ENCODE measurements at regions not wholly inside any gene's neighbourhood (a gene's known extent, or its start where the extent isn't known, plus 50 kb on each side); places are given as distances from the start of the nearest gene placed in this dataset.

DNA sequence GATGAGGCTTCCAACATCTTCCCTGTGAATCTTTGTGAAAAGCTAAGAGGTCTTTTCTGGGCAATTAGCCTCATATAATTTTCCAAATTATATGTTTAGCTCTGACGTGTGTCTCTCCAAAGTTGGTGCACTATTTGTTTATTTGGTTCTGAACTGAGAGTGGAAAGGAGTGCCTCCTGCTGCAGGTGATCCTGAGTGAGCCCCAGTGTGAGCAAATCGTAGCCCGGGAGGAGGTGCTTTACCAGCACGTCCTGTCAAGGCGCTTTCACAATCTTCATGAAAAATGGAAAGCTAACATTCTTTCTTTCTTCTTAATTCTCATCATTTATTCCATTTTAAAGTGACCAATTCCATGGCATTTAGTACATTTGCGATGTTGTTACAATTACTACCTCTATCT, 231.9 kb downstream of the BMP2 start:
- TF ChIP-seq, protein P1, sequence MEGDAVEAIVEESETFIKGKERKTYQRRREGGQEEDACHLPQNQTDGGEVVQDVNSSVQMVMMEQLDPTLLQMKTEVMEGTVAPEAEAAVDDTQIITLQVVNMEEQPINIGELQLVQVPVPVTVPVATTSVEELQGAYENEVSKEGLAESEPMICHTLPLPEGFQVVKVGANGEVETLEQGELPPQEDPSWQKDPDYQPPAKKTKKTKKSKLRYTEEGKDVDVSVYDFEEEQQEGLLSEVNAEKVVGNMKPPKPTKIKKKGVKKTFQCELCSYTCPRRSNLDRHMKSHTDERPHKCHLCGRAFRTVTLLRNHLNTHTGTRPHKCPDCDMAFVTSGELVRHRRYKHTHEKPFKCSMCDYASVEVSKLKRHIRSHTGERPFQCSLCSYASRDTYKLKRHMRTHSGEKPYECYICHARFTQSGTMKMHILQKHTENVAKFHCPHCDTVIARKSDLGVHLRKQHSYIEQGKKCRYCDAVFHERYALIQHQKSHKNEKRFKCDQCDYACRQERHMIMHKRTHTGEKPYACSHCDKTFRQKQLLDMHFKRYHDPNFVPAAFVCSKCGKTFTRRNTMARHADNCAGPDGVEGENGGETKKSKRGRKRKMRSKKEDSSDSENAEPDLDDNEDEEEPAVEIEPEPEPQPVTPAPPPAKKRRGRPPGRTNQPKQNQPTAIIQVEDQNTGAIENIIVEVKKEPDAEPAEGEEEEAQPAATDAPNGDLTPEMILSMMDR (IDR thresholded peaks at IDR 0.05; ENCODE audit: control insufficient read depth, insufficient read depth, low read depth, low read length, missing control alignments) = no peak
- no peak for DNase-seq (ENCODE audit: low read depth)
- H3K4me3 ChIP-seq (ENCODE audit: control insufficient read depth, low read depth, low read length) = no peak overlapping the region

DNA sequence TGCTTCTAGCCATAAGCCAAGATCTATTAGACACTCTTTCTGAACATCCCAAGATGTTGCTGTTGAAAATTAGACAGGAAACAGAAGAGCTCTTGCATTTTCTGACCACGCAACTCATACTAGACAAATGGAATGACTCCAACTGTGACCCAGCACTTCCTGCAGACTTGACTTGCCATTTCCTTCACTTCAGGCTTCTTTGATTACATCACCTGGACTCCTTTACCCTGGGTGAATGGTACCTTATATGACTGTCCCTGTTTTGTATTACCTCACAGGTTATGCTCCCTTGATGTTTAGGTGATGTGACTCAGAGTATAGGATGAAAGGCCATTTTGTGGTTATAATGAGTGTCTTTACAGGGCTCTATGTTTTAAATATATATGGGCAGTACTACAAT, 236.1 kb downstream of the BMP2 start:
- TF ChIP-seq, protein P1 (IDR thresholded peaks at IDR 0.05; ENCODE audit: control insufficient read depth, insufficient read depth, low read depth, low read length, missing control alignments) = no peak
- no peak overlapping the region for H3K4me3 ChIP-seq (ENCODE audit: control insufficient read depth, low read depth, low read length)
- DNase-seq (ENCODE audit: low read depth) = no peak

DNA sequence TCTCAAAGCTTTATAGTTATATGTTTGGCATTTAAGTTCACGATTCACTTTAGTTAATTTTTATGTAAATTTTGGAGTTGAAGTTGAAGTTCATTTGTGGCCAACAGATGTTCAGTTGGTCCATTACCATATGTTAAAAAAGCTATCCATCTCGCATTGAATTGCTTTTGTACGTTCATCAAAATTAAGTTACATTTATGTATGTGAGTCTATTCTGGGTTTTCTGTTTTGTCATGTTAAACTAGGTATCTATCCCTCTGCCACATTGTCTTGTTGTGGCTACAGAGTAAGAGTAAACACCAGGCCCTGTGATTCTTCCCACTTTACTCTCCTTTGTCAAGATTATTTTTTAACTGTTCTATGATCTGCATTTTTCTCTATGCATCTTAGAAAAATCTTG, 237.3 kb downstream of the BMP2 start:
- TF ChIP-seq, protein P1 (IDR thresholded peaks at IDR 0.05; ENCODE audit: control insufficient read depth, insufficient read depth, low read depth, low read length, missing control alignments) = no peak
- H3K4me3 ChIP-seq (ENCODE audit: control insufficient read depth, low read depth, low read length) = no peak overlapping the region
- DNase-seq (ENCODE audit: low read depth) = no peak

DNA sequence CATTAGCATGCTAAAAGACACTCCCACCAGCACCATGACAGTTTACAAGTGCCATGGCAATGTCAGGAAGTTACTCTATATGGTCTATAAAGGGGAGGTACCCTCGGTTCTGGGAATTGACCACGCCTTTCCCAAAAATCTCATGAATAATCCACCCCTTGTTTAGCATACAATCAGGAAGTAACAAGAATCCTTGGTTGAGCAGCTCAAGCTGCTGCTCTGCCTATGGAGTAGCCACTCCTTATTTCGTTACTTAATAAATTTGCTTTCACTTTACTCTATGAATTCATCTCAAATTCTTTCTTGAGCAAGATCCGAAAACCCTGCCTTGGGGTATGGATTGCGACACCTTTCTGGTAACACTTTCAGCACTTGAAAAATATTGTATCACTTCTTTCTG, 243.0 kb downstream of the BMP2 start:
- H3K4me3 ChIP-seq (ENCODE audit: control insufficient read depth, low read depth, low read length) = no peak overlapping the region
- no peak for DNase-seq (ENCODE audit: low read depth)
- TF ChIP-seq, protein P1 (IDR thresholded peaks at IDR 0.05; ENCODE audit: control insufficient read depth, insufficient read depth, low read depth, low read length, missing control alignments) = no peak

DNA sequence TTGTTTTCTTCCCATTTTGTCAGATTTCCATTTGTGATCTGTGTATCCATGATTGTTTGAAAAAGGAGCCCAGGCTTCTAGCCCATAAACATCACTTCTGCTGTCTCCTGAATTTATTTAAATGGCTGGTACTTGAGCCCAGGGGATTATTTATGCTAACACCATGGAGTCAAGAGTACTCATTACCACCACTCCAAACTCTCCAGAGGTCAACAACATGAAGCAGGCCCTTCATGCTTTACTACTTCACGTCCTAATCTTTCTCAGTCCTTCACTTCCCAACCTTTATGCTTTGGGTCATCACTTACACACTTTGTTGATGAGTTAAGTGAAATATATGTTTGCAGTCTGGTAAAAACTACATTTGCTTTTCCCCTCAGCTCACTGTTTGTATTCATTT, 247.8 kb downstream of the BMP2 start:
- TF ChIP-seq, protein P1 (IDR thresholded peaks at IDR 0.05; ENCODE audit: control insufficient read depth, insufficient read depth, low read depth, low read length, missing control alignments) = no peak

DNA sequence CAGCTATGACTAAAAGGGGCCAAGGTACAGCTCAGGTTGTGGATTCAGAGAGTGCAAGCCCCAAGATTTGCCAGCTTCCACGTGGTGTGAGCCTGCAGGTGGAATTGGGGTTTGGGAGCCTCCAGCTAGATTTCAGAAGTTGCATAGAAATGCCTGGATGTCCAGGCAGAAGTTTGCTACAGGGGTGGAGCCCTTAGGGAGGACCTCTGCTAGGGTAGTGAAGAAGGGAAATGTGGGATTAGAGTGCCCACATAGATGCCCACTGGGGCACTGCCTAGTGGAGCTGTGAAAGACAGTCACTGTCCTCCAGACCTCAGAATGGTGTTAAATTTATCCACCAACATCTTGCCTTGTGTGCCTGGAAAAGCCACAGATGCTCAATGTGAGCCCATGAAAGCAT, 255.1 kb downstream of the BMP2 start:
- no peak overlapping the region for H3K4me3 ChIP-seq (ENCODE audit: control insufficient read depth, low read depth, low read length)
- TF ChIP-seq, protein P1 (IDR thresholded peaks at IDR 0.05; ENCODE audit: control insufficient read depth, insufficient read depth, low read depth, low read length, missing control alignments) = no peak
- DNase-seq (ENCODE audit: low read depth) = no peak

More for the DNA sequence above, 247.8 kb downstream of the BMP2 start:
- DNase-seq (ENCODE audit: low read depth) = no peak
- H3K4me3 ChIP-seq (ENCODE audit: control insufficient read depth, low read depth, low read length) = no peak overlapping the region

DNA sequence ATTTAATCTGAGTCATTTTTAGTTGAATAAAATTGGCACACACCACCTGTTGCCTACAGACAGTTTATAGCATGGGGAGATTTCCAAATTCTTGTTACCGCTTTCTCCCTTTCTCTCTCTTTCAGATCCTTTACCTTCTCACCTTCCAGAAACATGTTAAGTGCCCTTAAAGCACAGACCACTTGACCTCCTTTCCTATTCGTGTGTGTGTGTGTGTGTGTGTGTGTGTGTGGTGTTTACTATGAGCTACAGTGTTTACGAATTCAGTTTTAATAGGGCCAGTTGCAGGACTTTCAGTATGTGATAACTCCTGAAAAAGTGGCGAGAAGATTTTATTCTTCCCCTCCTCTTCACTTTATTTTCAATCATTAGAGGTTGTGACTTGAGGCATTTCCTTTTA, 258.1 kb downstream of the BMP2 start:
- no peak overlapping the region for H3K4me3 ChIP-seq (ENCODE audit: control insufficient read depth, low read depth, low read length)
- TF ChIP-seq, protein P1 (IDR thresholded peaks at IDR 0.05; ENCODE audit: control insufficient read depth, insufficient read depth, low read depth, low read length, missing control alignments) = no peak

More for the DNA sequence above, 258.1 kb downstream of the BMP2 start:
- no peak for DNase-seq (ENCODE audit: low read depth)

Measured in AG09309 (cell line).